ENCODE measurements at regions not wholly inside any gene's neighbourhood (a gene's known extent, or its start where the extent isn't known, plus 50 kb on each side); places are given as distances from the start of the nearest gene placed in this dataset.
"Not testable (repeated sequence)": the region's sequence is repeated elsewhere in the genome, so short reads cannot be mapped to it uniquely, and the experiment has no call there.

DNA sequence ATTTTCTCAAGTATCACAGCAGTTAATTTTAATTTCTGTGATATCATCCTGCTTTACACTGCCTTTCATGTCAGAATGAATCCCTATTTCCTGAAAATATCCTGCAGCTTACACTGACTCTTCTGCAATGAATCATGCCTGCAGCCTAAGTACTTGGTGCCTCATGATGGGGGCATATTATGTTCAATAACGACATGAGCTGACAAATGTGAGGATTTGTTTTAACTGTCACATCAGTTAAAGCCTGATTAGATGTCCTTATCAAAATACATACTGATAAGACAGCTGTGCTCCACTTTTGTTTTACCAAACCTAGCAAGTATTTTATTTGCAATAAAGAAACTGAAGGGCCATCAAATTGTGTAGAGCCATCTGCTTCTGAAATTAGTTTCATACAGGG lies 359.9 kb upstream of the AGA start:
- Histone ChIP-seq H3K27ac (ENCODE audit: low read depth, low read length) (no peak overlapping the region), H3K4me1 (ENCODE audit: control insufficient read depth, insufficient read depth, low read length) (no peaks in the 10 kb centered on the region), H3K36me3 (ENCODE audit: control insufficient read depth, insufficient read depth, low read length) (no peaks in the 10 kb centered on the region), H3K4me3 (ENCODE audit: low read depth, low read length) (no peak overlapping the region), H3K9me3 (ENCODE audit: control insufficient read depth, insufficient read depth, low read length) (no peaks in the 10 kb centered on the region), H3K27me3 (ENCODE audit: control insufficient read depth, insufficient read depth, low read length) (no peaks in the 10 kb centered on the region)
- peak in 2 of 6 donors; percentile 14 to 81 for DNase-seq (ENCODE audit: low read depth in 4 of 6, low spot score in 6 of 6)
- no CpG with 5 or more reads among the region's 1 CpG for WGBS (ENCODE audit: insufficient coverage)

DNA sequence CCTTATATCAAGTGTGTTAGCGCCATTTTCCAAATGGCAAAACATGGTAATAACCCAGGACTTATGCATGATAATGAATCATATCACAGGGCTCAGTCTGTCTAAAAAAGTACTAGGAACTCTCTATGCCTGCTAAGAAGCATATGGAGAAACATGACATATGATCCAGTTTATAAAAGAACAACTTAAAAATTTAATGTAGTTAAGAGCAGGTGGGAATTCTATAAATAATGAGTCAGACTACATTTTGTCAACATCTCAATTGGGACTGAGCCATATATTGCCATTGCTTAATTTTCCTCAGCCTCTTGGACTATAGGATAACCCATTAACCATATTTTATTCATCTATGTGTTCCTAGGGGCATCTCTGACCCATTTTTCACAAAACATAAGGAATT lies 360.4 kb upstream of the AGA start:
- no CpG with 5 or more reads among the region's 1 CpG for WGBS (ENCODE audit: insufficient coverage)
- DNase-seq (ENCODE audit: low read depth in 4 of 6, low spot score in 6 of 6), result no peak
- Histone ChIP-seq H3K36me3 (ENCODE audit: control insufficient read depth, insufficient read depth, low read length) (no peaks in the 10 kb centered on the region), H3K9me3 (ENCODE audit: control insufficient read depth, insufficient read depth, low read length) (no peaks in the 10 kb centered on the region), H3K27ac (ENCODE audit: low read depth, low read length) (no peak overlapping the region), H3K4me3 (ENCODE audit: low read depth, low read length) (no peak overlapping the region), H3K27me3 (ENCODE audit: control insufficient read depth, insufficient read depth, low read length) (no peaks in the 10 kb centered on the region), H3K4me1 (ENCODE audit: control insufficient read depth, insufficient read depth, low read length) (no peaks in the 10 kb centered on the region)

DNA sequence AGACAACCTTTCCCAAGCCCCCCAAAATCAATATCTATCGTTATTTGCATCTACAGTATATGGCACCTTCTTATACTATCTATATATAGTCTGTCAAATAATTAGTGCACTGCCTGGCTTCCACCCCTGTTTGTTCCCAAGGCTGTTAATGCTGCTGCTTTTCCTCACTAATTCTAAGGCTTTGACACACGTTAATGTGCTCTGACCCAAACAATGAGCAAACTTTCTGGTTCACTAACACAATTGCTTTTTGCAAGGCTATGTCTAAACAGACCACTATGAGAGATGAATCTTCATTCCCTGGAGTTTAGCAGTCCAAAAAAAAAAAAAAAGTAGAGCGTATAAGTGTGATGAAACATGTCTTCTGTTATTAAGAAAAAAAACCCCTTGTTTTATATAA lies 360.9 kb upstream of the AGA start:
- WGBS (ENCODE audit: insufficient coverage), result no CpG with 5 or more reads among the region's 3 CpGs
- Histone ChIP-seq H3K27ac (ENCODE audit: low read depth, low read length) (no peak overlapping the region), H3K36me3 (ENCODE audit: control insufficient read depth, insufficient read depth, low read length) (no peaks in the 10 kb centered on the region), H3K4me1 (ENCODE audit: control insufficient read depth, insufficient read depth, low read length) (no peaks in the 10 kb centered on the region), H3K9me3 (ENCODE audit: control insufficient read depth, insufficient read depth, low read length) (no peaks in the 10 kb centered on the region), H3K27me3 (ENCODE audit: control insufficient read depth, insufficient read depth, low read length) (no peaks in the 10 kb centered on the region), H3K4me3 (ENCODE audit: low read depth, low read length) (no peak overlapping the region)
- peak in 1 of 6 donors; percentile 53 for DNase-seq (ENCODE audit: low read depth in 4 of 6, low spot score in 6 of 6)

GRCh38 chr4:177809791-177810190 lies 367.6 kb upstream of the AGA start:
- no peaks in the 10 kb centered on the region for H3K27me3 ChIP-seq (ENCODE audit: control insufficient read depth, insufficient read depth, low read length)
- H3K36me3 ChIP-seq (ENCODE audit: control insufficient read depth, insufficient read depth, low read length), result no peaks in the 10 kb centered on the region
- no peaks in the 10 kb centered on the region for H3K9me3 ChIP-seq (ENCODE audit: control insufficient read depth, insufficient read depth, low read length)
- H3K4me3 ChIP-seq (ENCODE audit: low read depth, low read length), result no peak overlapping the region
- H3K4me1 ChIP-seq (ENCODE audit: control insufficient read depth, insufficient read depth, low read length), result no peaks in the 10 kb centered on the region
- H3K27ac ChIP-seq (ENCODE audit: low read depth, low read length), result no peak overlapping the region
- DNase-seq (ENCODE audit: low read depth in 4 of 6, low spot score in 6 of 6), result peak in 3 of 6 donors; percentile 19 to 95 (median 28)
- WGBS (ENCODE audit: insufficient coverage), result no CpG with 5 or more reads among the region's 3 CpGs

DNA sequence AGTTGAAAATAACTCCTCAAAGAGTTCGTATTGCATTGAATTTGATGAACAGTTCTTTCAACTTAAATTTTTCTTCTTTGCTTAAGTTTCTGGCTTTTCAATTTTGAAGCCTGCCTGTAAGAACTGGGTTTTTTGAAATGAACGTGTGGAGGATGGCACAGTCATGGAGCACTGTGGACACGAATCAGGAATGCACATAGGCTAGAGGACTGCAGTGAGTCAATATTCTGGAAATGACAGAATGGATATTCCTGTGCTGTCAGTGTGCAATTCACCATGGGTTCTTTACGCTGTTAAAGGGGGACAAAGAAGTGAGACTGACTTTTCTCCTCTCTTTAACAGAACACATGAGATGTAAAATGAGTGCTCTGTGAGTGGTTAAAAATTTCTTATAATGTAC lies 368.0 kb upstream of the AGA start:
- Histone ChIP-seq H3K9me3 (ENCODE audit: control insufficient read depth, insufficient read depth, low read length) (no peaks in the 10 kb centered on the region), H3K27ac (ENCODE audit: low read depth, low read length) (no peak overlapping the region), H3K4me3 (ENCODE audit: low read depth, low read length) (no peak overlapping the region), H3K27me3 (ENCODE audit: control insufficient read depth, insufficient read depth, low read length) (no peaks in the 10 kb centered on the region), H3K4me1 (ENCODE audit: control insufficient read depth, insufficient read depth, low read length) (no peaks in the 10 kb centered on the region), H3K36me3 (ENCODE audit: control insufficient read depth, insufficient read depth, low read length) (no peaks in the 10 kb centered on the region)
- 40% methylated on average over 2 of the region's 4 CpGs for WGBS (ENCODE audit: insufficient coverage)
- DNase-seq (ENCODE audit: low read depth in 4 of 6, low spot score in 6 of 6), result no peak

DNA sequence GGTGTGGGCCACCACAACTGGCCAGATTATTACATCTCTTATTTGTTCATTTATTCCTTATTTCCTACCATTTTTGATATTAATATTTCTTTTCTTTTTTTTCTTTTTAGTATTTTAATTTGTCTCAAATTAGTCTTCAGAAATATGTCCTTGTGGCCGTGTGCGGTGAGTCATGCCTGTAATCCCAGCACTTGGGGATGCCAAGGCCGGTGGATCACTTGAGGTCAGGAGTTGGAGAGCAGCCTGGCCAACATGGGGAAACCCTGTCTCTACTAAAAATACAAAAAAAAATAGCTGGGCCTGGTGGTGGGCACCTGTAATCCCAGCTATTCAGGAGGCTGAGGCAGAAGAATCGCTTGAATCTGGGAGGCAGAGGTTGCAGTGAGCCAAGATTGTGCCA lies 376.2 kb upstream of the AGA start:
- H3K36me3 ChIP-seq (ENCODE audit: control insufficient read depth, insufficient read depth, low read length); H3K27ac ChIP-seq (ENCODE audit: low read depth, low read length); H3K4me1 ChIP-seq (ENCODE audit: control insufficient read depth, insufficient read depth, low read length); H3K9me3 ChIP-seq (ENCODE audit: control insufficient read depth, insufficient read depth, low read length); H3K4me3 ChIP-seq (ENCODE audit: low read depth, low read length); DNase-seq (ENCODE audit: low read depth in 4 of 6, low spot score in 6 of 6); H3K27me3 ChIP-seq (ENCODE audit: control insufficient read depth, insufficient read depth, low read length): not testable (repeated sequence)
- 100% methylated on average over 1 of the region's 4 CpGs for WGBS (ENCODE audit: insufficient coverage)

- Histone ChIP-seq H3K36me3 (ENCODE audit: control insufficient read depth, insufficient read depth, low read length) (no peaks in the 10 kb centered on the region), H3K27me3 (ENCODE audit: control insufficient read depth, insufficient read depth, low read length) (no peaks in the 10 kb centered on the region), H3K27ac (ENCODE audit: low read depth, low read length) (no peak overlapping the region), H3K9me3 (ENCODE audit: control insufficient read depth, insufficient read depth, low read length) (no peaks in the 10 kb centered on the region), H3K4me3 (ENCODE audit: low read depth, low read length) (no peak overlapping the region), H3K4me1 (ENCODE audit: control insufficient read depth, insufficient read depth, low read length) (no peaks in the 10 kb centered on the region)
- 36% methylated on average over 1 of the region's 1 CpG for WGBS (ENCODE audit: insufficient coverage)
- peak in 1 of 6 donors; percentile 61 for DNase-seq (ENCODE audit: low read depth in 4 of 6, low spot score in 6 of 6)
Measured at GRCh38 chr4:177826973-177827372, 384.7 kb upstream of the AGA start.

DNA sequence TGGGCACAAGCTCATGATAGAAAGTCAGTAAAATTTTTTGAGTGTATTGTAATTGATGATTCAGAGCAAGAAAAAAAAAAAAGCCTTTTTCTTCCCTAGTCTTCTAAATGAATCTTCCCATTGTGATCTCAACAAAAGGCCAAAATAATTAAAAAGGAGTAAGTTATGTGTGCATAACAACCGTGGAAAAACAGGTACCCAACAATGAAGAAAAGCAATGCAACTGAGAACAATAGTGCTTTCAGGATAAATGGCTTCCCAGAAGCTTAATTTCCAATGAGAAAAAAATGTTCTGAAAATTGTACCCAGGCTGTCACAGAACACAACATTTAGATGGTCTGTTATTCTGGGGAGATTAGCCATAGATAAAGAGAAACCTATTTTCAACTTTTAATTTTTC lies 399.0 kb upstream of the AGA start:
- no peaks in the 10 kb centered on the region for H3K4me1 ChIP-seq (ENCODE audit: control insufficient read depth, insufficient read depth, low read length)
- no peaks in the 10 kb centered on the region for H3K27me3 ChIP-seq (ENCODE audit: control insufficient read depth, insufficient read depth, low read length)
- no peaks in the 10 kb centered on the region for H3K9me3 ChIP-seq (ENCODE audit: control insufficient read depth, insufficient read depth, low read length)
- no peak overlapping the region for H3K27ac ChIP-seq (ENCODE audit: low read depth, low read length)
- WGBS (ENCODE audit: insufficient coverage), result no CpG with 5 or more reads among the region's 1 CpG
- no peak overlapping the region for H3K4me3 ChIP-seq (ENCODE audit: low read depth, low read length)
- no peak for DNase-seq (ENCODE audit: low read depth in 4 of 6, low spot score in 6 of 6)
- no peaks in the 10 kb centered on the region for H3K36me3 ChIP-seq (ENCODE audit: control insufficient read depth, insufficient read depth, low read length)

GRCh38 chr4:177853229-177853628 lies 411.0 kb upstream of the AGA start:
- WGBS (ENCODE audit: insufficient coverage), result 78% methylated on average over 8 of the region's 8 CpGs
- no peak overlapping the region for H3K27ac ChIP-seq (ENCODE audit: low read depth, low read length)
- no peaks in the 10 kb centered on the region for H3K36me3 ChIP-seq (ENCODE audit: control insufficient read depth, insufficient read depth, low read length)
- no peaks in the 10 kb centered on the region for H3K4me1 ChIP-seq (ENCODE audit: control insufficient read depth, insufficient read depth, low read length)
- H3K4me3 ChIP-seq (ENCODE audit: low read depth, low read length), result no peak overlapping the region
- H3K9me3 ChIP-seq (ENCODE audit: control insufficient read depth, insufficient read depth, low read length), result no peaks in the 10 kb centered on the region
- H3K27me3 ChIP-seq (ENCODE audit: control insufficient read depth, insufficient read depth, low read length), result no peaks in the 10 kb centered on the region
- DNase-seq (ENCODE audit: low read depth in 4 of 6, low spot score in 6 of 6), result peak in 1 of 6 donors; percentile 71

- Histone ChIP-seq H3K9me3 (ENCODE audit: control insufficient read depth, insufficient read depth, low read length) (no peaks in the 10 kb centered on the region), H3K4me3 (ENCODE audit: low read depth, low read length) (no peak overlapping the region), H3K4me1 (ENCODE audit: control insufficient read depth, insufficient read depth, low read length) (no peaks in the 10 kb centered on the region), H3K27me3 (ENCODE audit: control insufficient read depth, insufficient read depth, low read length) (no peaks in the 10 kb centered on the region), H3K36me3 (ENCODE audit: control insufficient read depth, insufficient read depth, low read length) (no peaks in the 10 kb centered on the region), H3K27ac (ENCODE audit: low read depth, low read length) (no peak overlapping the region)
- WGBS (ENCODE audit: insufficient coverage), result 29% methylated on average over 2 of the region's 5 CpGs
- DNase-seq (ENCODE audit: low read depth in 4 of 6, low spot score in 6 of 6), result peak in 2 of 6 donors; percentile 4 to 23
Measured at GRCh38 chr4:177855507-177856197, 413.4 kb upstream of the AGA start.

Data from spinal cord (tissue), 9 donors.